ENCODE measurements at regions not wholly inside any gene's neighbourhood (a gene's known extent, or its start where the extent isn't known, plus 50 kb on each side); places are given as distances from the start of the nearest gene placed in this dataset.

GRCh38 chr3:127101411-127102187, 91.3 kb upstream of the PRR23E start:
- no peak for DNase-seq (ENCODE audit: low read depth, low spot score)
- CTCF ChIA-PET, result no interaction called here
- TF ChIP-seq, protein P1, sequence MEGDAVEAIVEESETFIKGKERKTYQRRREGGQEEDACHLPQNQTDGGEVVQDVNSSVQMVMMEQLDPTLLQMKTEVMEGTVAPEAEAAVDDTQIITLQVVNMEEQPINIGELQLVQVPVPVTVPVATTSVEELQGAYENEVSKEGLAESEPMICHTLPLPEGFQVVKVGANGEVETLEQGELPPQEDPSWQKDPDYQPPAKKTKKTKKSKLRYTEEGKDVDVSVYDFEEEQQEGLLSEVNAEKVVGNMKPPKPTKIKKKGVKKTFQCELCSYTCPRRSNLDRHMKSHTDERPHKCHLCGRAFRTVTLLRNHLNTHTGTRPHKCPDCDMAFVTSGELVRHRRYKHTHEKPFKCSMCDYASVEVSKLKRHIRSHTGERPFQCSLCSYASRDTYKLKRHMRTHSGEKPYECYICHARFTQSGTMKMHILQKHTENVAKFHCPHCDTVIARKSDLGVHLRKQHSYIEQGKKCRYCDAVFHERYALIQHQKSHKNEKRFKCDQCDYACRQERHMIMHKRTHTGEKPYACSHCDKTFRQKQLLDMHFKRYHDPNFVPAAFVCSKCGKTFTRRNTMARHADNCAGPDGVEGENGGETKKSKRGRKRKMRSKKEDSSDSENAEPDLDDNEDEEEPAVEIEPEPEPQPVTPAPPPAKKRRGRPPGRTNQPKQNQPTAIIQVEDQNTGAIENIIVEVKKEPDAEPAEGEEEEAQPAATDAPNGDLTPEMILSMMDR (IDR thresholded peaks at IDR 0.05; ENCODE audit: insufficient read depth, low read length, missing control alignments), result no peak
- POLR2A ChIA-PET, result no interaction called here
- H3K4me3 ChIP-seq (ENCODE audit: low read depth, low read length), result no peak overlapping the region

DNA sequence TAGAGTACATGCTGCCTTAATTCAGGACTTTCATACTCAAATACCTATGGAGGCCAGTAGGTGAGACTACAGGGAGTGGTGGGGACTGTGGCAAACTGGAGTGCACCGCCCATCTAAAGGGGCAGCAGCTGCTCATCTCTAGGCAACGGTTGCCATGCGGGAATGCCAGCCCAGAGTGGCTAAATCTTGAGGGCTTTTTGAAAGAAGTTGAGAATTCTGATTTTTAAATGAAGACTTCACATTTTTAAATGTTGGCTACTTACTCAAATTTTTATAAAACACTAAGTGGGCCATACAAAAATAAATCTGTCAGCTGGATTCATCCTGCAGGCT, 90.8 kb upstream of the PRR23E start:
- TF ChIP-seq, protein P1 (IDR thresholded peaks at IDR 0.05; ENCODE audit: insufficient read depth, low read length, missing control alignments), result no peak
- DNase-seq (ENCODE audit: low read depth, low spot score), result no peak
- H3K4me3 ChIP-seq (ENCODE audit: low read depth, low read length), result no peak overlapping the region
- ChIA-PET POLR2A (no interaction called here), CTCF (no interaction called here)

GRCh38 chr3:127102587-127102986, 90.3 kb upstream of the PRR23E start:
- DNase-seq (ENCODE audit: low read depth, low spot score), result no peak
- ChIA-PET POLR2A (no interaction called here), CTCF (no interaction called here)
- H3K4me3 ChIP-seq (ENCODE audit: low read depth, low read length), result no peak overlapping the region
- TF ChIP-seq, protein P1 (IDR thresholded peaks at IDR 0.05; ENCODE audit: insufficient read depth, low read length, missing control alignments), result no peak

GRCh38 chr3:127103080-127103479, 89.9 kb upstream of the PRR23E start:
- TF ChIP-seq, protein P1 (IDR thresholded peaks at IDR 0.05; ENCODE audit: insufficient read depth, low read length, missing control alignments), result no peak
- H3K4me3 ChIP-seq (ENCODE audit: low read depth, low read length), result no peak overlapping the region
- POLR2A ChIA-PET, result no interaction called here
- no peak for DNase-seq (ENCODE audit: low read depth, low spot score)
- CTCF ChIA-PET, result no interaction called here

DNA sequence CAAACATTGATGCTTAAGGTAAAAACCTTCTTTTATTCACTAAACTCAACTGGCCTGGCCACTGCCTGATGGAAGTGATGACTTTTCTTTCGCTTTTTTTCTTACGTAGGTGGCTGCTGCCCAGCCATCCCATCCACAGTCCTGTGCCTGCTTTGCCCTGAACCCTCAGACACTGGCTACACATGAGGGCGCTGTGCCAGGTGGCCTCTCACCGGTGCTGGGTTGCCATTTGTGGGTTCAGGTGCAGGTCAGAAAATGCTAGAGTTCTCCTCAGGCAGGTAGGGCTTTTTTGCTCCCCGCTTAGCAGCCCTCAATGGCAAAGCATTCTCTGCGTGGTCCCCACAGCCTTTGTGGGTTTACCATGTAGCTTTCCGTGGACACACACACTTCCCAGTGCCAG, 88.3 kb upstream of the PRR23E start:
- ChIA-PET POLR2A (no interaction called here), CTCF (no interaction called here)

DNA sequence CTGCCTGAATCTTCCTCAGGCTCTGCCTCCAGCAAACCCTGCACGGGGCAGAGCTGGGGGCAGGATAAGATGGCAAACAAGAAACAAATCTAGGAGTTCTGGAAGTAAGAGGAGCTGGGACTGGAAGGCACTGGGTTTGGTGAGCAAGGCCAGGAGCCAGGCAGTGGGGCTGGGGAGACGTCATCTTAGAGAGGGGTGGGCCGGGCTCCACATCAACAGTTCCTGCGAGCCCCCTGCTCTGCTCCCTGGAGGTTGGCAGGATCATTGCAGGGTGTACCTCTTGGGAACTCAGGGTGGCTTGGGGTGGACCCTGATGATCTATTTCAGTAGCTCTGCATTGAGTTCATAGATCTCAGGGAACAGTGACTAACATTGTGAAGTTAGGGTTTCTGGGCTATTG, 87.3 kb upstream of the PRR23E start:
- POLR2A ChIA-PET, result no interaction called here
- DNase-seq (ENCODE audit: low read depth, low spot score), result no peak
- H3K4me3 ChIP-seq (ENCODE audit: low read depth, low read length), result no peak overlapping the region
- TF ChIP-seq, protein P1 (IDR thresholded peaks at IDR 0.05; ENCODE audit: insufficient read depth, low read length, missing control alignments), result no peak
- CTCF ChIA-PET, result interaction anchor here (1.1 kb wide), 1 partner anchor 17 kb away, joined by 3 read pairs; no protein-coding TSS in a partner anchor

More for the DNA sequence above, 88.3 kb upstream of the PRR23E start:
- H3K4me3 ChIP-seq (ENCODE audit: low read depth, low read length), result no peak overlapping the region
- TF ChIP-seq, protein P1 (IDR thresholded peaks at IDR 0.05; ENCODE audit: insufficient read depth, low read length, missing control alignments), result no peak
- no peak for DNase-seq (ENCODE audit: low read depth, low spot score)

Measured in AG04449 (cell line).